PC-3 (cell line): ENCODE measurements at regions not wholly inside any gene's neighbourhood (a gene's known extent, or its start where the extent isn't known, plus 50 kb on each side); places are given as distances from the start of the nearest gene placed in this dataset.

Experiments used
- ATAC-seq: fragments of 200-7000 bp; cut with Tn5 transposase; 2 replicates; pipeline ENCODE4 v1.9.1; 2020; ENCODE audit warnings: mild to moderate bottlenecking, moderate library complexity
- BruUV-seq: library from RNA; stranded (reverse); fragments of 400-500 nt; replicated peaks from 2 replicates; lab custom pipeline; 2021; lab: Mats Ljungman, UMichigan
- CTCF ChIA-PET: fragments of 300-600 bp; sonication (Branson Sonifier 250); formaldehyde crosslinking; loops from one replicate; lab custom pipeline; 2022; ENCODE audit warnings: antibody characterized with exemption; lab: Charles Lee
- POLR2A ChIA-PET: fragments of 300-600 bp; sonication (Branson Sonifier 250); formaldehyde crosslinking; loops from one replicate; lab custom pipeline; 2022; ENCODE audit warnings: antibody characterized with exemption; ENCODE audit not compliant: unreplicated experiment; lab: Charles Lee
- DNase-seq: peaks from one replicate; pipeline ENCODE4 v3.0.0-alpha.2; 2015
- H2AFZ ChIP-seq: fragments of 300-600 bp; sonication (generic); 2 replicates; pipeline ENCODE4 v1.6.0; 2016; ENCODE audit warnings: antibody characterized with exemption, low read length
- H3F3A ChIP-seq: fragments of 300-600 bp; sonication (generic); one replicate; pipeline ENCODE4 v1.6.0; 2017; ENCODE audit warnings: antibody characterized with exemption, low read length, control low read depth, mild to moderate bottlenecking; ENCODE audit not compliant: unreplicated experiment
- H3K27ac ChIP-seq: fragments of 300-600 bp; sonication (generic); 2 replicates; pipeline ENCODE4 v1.5.1; 2016; ENCODE audit warnings: mild to moderate bottlenecking, low read length
- H3K27me3 ChIP-seq: fragments of 300-600 bp; sonication (generic); 2 replicates; pipeline ENCODE4 v1.6.1; 2016; ENCODE audit warnings: low read length, mixed read lengths
- H3K36me3 ChIP-seq: fragments of 300-600 bp; sonication (generic); 2 replicates; pipeline ENCODE4 v1.6.1; 2016; ENCODE audit warnings: low read depth, mixed run types, low read length, mixed read lengths
- H3K4me1 ChIP-seq: fragments of 300-600 bp; sonication (generic); 2 replicates; pipeline ENCODE4 v1.5.1; 2016; ENCODE audit warnings: low read length; ENCODE audit not compliant: insufficient read depth
- H3K4me2 ChIP-seq: fragments of 300-600 bp; sonication (generic); 2 replicates; pipeline ENCODE4 v1.6.0; 2016; ENCODE audit warnings: low read length
- H3K4me3 ChIP-seq: fragments of 300-600 bp; sonication (generic); 2 replicates; pipeline ENCODE4 v1.5.1; 2016; ENCODE audit warnings: mild to moderate bottlenecking, low read length, mixed read lengths
- H3K79me2 ChIP-seq: fragments of 300-600 bp; sonication (generic); 2 replicates; pipeline ENCODE4 v1.6.1; 2017; ENCODE audit warnings: low read length, mixed read lengths
- H3K9ac ChIP-seq: fragments of 300-600 bp; sonication (generic); 2 replicates; pipeline ENCODE4 v1.6.0; 2016; ENCODE audit warnings: mild to moderate bottlenecking, low read length
- H3K9me2 ChIP-seq: fragments of 300-600 bp; sonication (generic); replicated peaks from 2 replicates; pipeline ENCODE4 v1.6.1; 2016; ENCODE audit warnings: mixed run types, low read length, mixed read lengths
- H3K9me3 ChIP-seq: fragments of 300-600 bp; sonication (generic); 2 replicates; pipeline ENCODE4 v1.6.1; 2016; ENCODE audit warnings: low read length, mixed read lengths
- H4K20me1 ChIP-seq: fragments of 300-600 bp; sonication (generic); 2 replicates; pipeline ENCODE4 v1.6.1; 2016; ENCODE audit warnings: low read length, mixed read lengths
- EZH2 ChIP-seq: fragments of 300-600 bp; sonication (generic); IDR thresholded peaks from one replicate; pipeline ENCODE4 v1.6.1; 2017; ENCODE audit warnings: antibody characterized with exemption, mild to moderate bottlenecking, low read length; ENCODE audit not compliant: unreplicated experiment
- EZH2phosphoT487 ChIP-seq: fragments of 300-600 bp; sonication (generic); IDR thresholded peaks from 2 replicates; pipeline ENCODE4 v1.6.1; 2018; ENCODE audit warnings: mild to moderate bottlenecking, antibody characterized with exemption, low read length, borderline replicate concordance
- intact Hi-C: fragments of 100-400 bp; cut with micrococcal nuclease; formaldehyde crosslinking; loops from 2 replicates; pipeline ENCODE4 v1.9.0; 2023
- TF ChIP-seq, protein P1 (sequence below): fragments of 300-600 bp; sonication (generic); conservative IDR thresholded peaks from 2 replicates; pipeline ENCODE4 v1.5.1; 2017; ENCODE audit warnings: antibody characterized with exemption, low read depth, mild to moderate bottlenecking, low read length

DNA sequence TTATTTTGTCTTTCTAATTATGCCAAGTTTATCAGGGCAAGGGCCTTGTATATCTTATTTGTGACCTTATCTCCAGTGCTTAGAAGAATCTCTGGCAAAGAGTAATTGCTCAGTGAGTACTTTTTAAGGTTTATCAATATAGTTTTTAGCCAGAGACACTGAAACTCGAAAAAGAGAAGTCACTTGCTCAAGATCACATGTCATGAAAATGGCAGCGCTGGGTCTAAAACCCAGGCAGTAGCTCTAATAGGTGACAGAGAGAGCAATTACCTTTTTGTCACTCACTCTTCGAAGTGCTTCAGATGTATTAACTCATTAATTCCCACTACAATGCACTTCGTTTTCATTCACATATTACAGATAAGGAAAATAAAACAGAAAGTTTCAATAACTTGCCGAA, 667.5 kb downstream of the DOK5 start:
- no peaks in the 10 kb centered on the region for H3K9me2 ChIP-seq
- H3F3A ChIP-seq, result no peaks in the 10 kb centered on the region
- POLR2A ChIA-PET, result no interaction called here
- no peaks in the 10 kb centered on the region for H4K20me1 ChIP-seq
- no peak overlapping the region for H2AFZ ChIP-seq
- H3K4me3 ChIP-seq, result no peak overlapping the region
- H3K27ac ChIP-seq, result no peak overlapping the region
- peaks cover 45% of the 10 kb centered on the region; the same call in 1 of the 2 replicates for H3K9me3 ChIP-seq
- intact Hi-C loops, result no loop called here
- no peaks in the 10 kb centered on the region for H3K79me2 ChIP-seq
- no peaks in the 10 kb centered on the region for H3K27me3 ChIP-seq
- TF ChIP-seq EZH2phosphoT487, result no peak
- TF ChIP-seq, protein P1, sequence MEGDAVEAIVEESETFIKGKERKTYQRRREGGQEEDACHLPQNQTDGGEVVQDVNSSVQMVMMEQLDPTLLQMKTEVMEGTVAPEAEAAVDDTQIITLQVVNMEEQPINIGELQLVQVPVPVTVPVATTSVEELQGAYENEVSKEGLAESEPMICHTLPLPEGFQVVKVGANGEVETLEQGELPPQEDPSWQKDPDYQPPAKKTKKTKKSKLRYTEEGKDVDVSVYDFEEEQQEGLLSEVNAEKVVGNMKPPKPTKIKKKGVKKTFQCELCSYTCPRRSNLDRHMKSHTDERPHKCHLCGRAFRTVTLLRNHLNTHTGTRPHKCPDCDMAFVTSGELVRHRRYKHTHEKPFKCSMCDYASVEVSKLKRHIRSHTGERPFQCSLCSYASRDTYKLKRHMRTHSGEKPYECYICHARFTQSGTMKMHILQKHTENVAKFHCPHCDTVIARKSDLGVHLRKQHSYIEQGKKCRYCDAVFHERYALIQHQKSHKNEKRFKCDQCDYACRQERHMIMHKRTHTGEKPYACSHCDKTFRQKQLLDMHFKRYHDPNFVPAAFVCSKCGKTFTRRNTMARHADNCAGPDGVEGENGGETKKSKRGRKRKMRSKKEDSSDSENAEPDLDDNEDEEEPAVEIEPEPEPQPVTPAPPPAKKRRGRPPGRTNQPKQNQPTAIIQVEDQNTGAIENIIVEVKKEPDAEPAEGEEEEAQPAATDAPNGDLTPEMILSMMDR, result no peak
- no peak for TF ChIP-seq EZH2
- ATAC-seq (no peak), DNase-seq (no peak)
- H3K36me3 ChIP-seq, result no peaks in the 10 kb centered on the region
- CTCF ChIA-PET, result no interaction called here
- no peak overlapping the region for H3K4me2 ChIP-seq
- no peaks in the 10 kb centered on the region for H3K4me1 ChIP-seq
- H3K9ac ChIP-seq, result no peak overlapping the region
- BruUV-seq, result no TSS peak

DNA sequence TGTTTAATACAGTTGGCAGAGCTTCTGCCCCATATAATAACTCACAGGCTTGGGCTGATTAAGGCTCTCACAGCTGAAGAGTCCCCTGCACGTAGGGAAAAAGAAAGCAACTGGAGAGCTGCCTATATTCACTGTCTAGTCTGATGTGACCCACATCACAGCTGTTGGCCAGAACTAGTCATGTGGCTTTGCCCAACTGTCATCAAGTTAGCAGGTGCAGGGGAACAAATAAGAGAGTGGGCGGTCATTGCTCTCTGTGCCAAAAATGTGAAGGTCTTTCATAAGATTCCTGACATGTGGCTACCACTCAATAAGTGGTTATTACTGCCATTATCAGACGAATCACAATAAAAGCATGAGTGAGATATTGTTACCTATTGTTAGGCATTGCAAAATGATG, 665.2 kb downstream of the DOK5 start:
- no peaks in the 10 kb centered on the region for H3F3A ChIP-seq
- H3K27ac ChIP-seq, result no peak overlapping the region
- DNase-seq (no peak), ATAC-seq (no peak)
- no peaks in the 10 kb centered on the region for H3K9me2 ChIP-seq
- no peaks in the 10 kb centered on the region for H3K4me1 ChIP-seq
- ChIA-PET POLR2A (no interaction called here), CTCF (no interaction called here)
- no TSS peak for BruUV-seq
- H4K20me1 ChIP-seq, result no peaks in the 10 kb centered on the region
- no peak overlapping the region for H2AFZ ChIP-seq
- H3K36me3 ChIP-seq, result no peaks in the 10 kb centered on the region
- intact Hi-C loops, result no loop called here
- H3K4me2 ChIP-seq, result no peak overlapping the region
- H3K4me3 ChIP-seq, result no peak overlapping the region
- no peaks in the 10 kb centered on the region for H3K27me3 ChIP-seq
- TF ChIP-seq, protein P1, result no peak
- no peak for TF ChIP-seq EZH2
- no peak for TF ChIP-seq EZH2phosphoT487
- H3K79me2 ChIP-seq, result no peaks in the 10 kb centered on the region
- peaks cover 52% of the 10 kb centered on the region for H3K9me3 ChIP-seq
- no peak overlapping the region for H3K9ac ChIP-seq

DNA sequence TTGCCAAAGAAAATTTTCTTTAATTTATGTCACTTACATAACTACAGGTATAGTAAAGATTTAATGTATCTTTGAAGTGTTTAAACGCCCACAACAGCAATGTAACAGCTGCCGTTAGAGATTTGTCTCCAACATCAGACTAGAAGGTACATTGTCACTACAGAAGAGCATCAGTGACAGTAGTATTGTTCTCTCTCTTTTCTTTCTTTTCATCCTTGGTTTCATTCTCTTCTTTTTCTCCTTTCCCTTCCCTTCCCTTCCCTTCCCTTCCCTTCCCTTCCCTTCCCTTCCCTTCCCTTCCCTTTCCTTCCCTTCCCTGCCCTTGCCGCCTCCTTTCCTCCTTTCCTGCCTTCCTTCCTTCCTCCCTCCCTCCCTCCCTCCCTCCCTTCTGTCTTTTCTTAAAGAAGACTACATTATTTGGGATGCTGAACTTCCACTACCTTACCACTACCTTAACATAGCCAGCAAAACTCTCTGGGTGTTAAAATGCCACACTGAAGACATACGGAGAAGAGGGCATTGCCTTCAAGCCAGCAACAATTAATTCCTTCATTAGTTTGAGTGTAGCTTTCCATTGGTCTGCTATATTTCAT, 663.9 kb downstream of the DOK5 start:
- no peak overlapping the region for H3K4me2 ChIP-seq
- TF ChIP-seq, protein P1, result no peak
- TF ChIP-seq EZH2phosphoT487 (no peak), EZH2 (no peak)
- no peaks in the 10 kb centered on the region for H3F3A ChIP-seq
- H3K9ac ChIP-seq, result no peak overlapping the region
- peaks cover 39% of the 10 kb centered on the region for H3K9me3 ChIP-seq
- no peaks in the 10 kb centered on the region for H3K27me3 ChIP-seq
- ChIA-PET CTCF (no interaction called here), POLR2A (no interaction called here)
- H3K9me2 ChIP-seq, result no peaks in the 10 kb centered on the region
- H3K4me1 ChIP-seq, result no peaks in the 10 kb centered on the region
- no peaks in the 10 kb centered on the region for H4K20me1 ChIP-seq
- H2AFZ ChIP-seq, result no peak overlapping the region
- no TSS peak for BruUV-seq
- H3K27ac ChIP-seq, result no peak overlapping the region
- H3K79me2 ChIP-seq, result no peaks in the 10 kb centered on the region
- ATAC-seq, result no peak
- no peak for DNase-seq
- no peak overlapping the region for H3K4me3 ChIP-seq
- no peaks in the 10 kb centered on the region for H3K36me3 ChIP-seq
- intact Hi-C loops, result no loop called here
